H9 (cell line): ENCODE measurements at regions not wholly inside any gene's neighbourhood (a gene's known extent, or its start where the extent isn't known, plus 50 kb on each side); places are given as distances from the start of the nearest gene placed in this dataset.

ENCODE experiments used
- DNase-seq: peaks from one replicate; pipeline ENCODE4 v3.0.0-alpha.2; 2017
- H2AFZ ChIP-seq: one replicate; pipeline ENCODE4 v1.6.1; 2013; ENCODE audit warnings: mild to moderate bottlenecking, low read length, control low read depth, moderate library complexity
- H2AK5ac ChIP-seq: 2 replicates; pipeline ENCODE4 v1.6.1; 2013; ENCODE audit warnings: low read length, control low read depth, mixed read lengths; ENCODE audit not compliant: insufficient read length
- H2BK120ac ChIP-seq: one replicate; pipeline ENCODE4 v1.6.1; 2013; ENCODE audit warnings: low read depth, mild to moderate bottlenecking, low read length, control low read depth, inconsistent platforms; ENCODE audit not compliant: poor library complexity, severe bottlenecking
- H2BK12ac ChIP-seq: 2 replicates; pipeline ENCODE4 v1.6.1; 2013; ENCODE audit warnings: low read length, control low read depth, mixed read lengths, low read depth; ENCODE audit not compliant: insufficient read length
- H2BK15ac ChIP-seq: 2 replicates; pipeline ENCODE4 v1.6.1; 2013; ENCODE audit warnings: low read depth, low read length, control low read depth
- H2BK20ac ChIP-seq: one replicate; pipeline ENCODE4 v1.6.1; 2013; ENCODE audit warnings: low read depth, mild to moderate bottlenecking, low read length, control low read depth, inconsistent platforms; ENCODE audit not compliant: poor library complexity, severe bottlenecking
- H2BK5ac ChIP-seq: 2 replicates; pipeline ENCODE4 v1.6.1; 2013; ENCODE audit warnings: low read length, control low read depth, mixed read lengths; ENCODE audit not compliant: insufficient read length
- H3K14ac ChIP-seq: 2 replicates; pipeline ENCODE4 v1.6.1; 2013; ENCODE audit warnings: low read length, control low read depth; ENCODE audit not compliant: insufficient read depth
- H3K18ac ChIP-seq: 2 replicates; pipeline ENCODE4 v1.6.1; 2013; ENCODE audit warnings: low read depth, mild to moderate bottlenecking, mixed read lengths, low read length, control low read depth; ENCODE audit not compliant: insufficient read length
- H3K23ac ChIP-seq: 2 replicates; pipeline ENCODE4 v1.6.1; 2013; ENCODE audit warnings: low read length, control low read depth, mixed read lengths, low read depth; ENCODE audit not compliant: insufficient read length
- H3K23me2 ChIP-seq: 2 replicates; pipeline ENCODE4 v1.6.1; 2013; ENCODE audit warnings: low read depth, mild to moderate bottlenecking, mixed read lengths, low read length, control low read depth; ENCODE audit not compliant: insufficient read length, poor library complexity, severe bottlenecking
- H3K27ac ChIP-seq: 2 replicates; pipeline ENCODE4 v1.5.1; 2013; ENCODE audit warnings: low read length, control low read depth, mixed read lengths, low read depth; ENCODE audit not compliant: insufficient read length
- H3K27me3 ChIP-seq: 2 replicates; pipeline ENCODE4 v1.6.1; 2013; ENCODE audit warnings: low read length, control low read depth, inconsistent platforms; ENCODE audit not compliant: insufficient read depth
- H3K4ac ChIP-seq: 2 replicates; pipeline ENCODE4 v1.6.1; 2013; ENCODE audit warnings: low read depth, mild to moderate bottlenecking, control low read depth, inconsistent platforms, low read length, moderate library complexity
- H3K4me1 ChIP-seq: 2 replicates; pipeline ENCODE4 v1.6.1; 2013; ENCODE audit warnings: low read length, control low read depth, inconsistent platforms; ENCODE audit not compliant: insufficient read depth
- H3K4me2 ChIP-seq: 2 replicates; pipeline ENCODE4 v1.6.1; 2013; ENCODE audit warnings: low read length, control low read depth, mixed read lengths; ENCODE audit not compliant: insufficient read length, insufficient read depth
- H3K56ac ChIP-seq: 2 replicates; pipeline ENCODE4 v1.6.1; 2013; ENCODE audit warnings: low read depth, mild to moderate bottlenecking, mixed read lengths, low read length, control low read depth; ENCODE audit not compliant: insufficient read length
- H3K79me1 ChIP-seq: 2 replicates; pipeline ENCODE4 v1.6.1; 2013; ENCODE audit warnings: low read depth, mild to moderate bottlenecking, moderate library complexity, low read length, control low read depth, inconsistent platforms; ENCODE audit not compliant: insufficient read depth, poor library complexity, severe bottlenecking
- H3K79me2 ChIP-seq: 2 replicates; pipeline ENCODE4 v1.6.1; 2013; ENCODE audit warnings: low read length, control low read depth, inconsistent platforms; ENCODE audit not compliant: insufficient read depth
- H3K9ac ChIP-seq: 2 replicates; pipeline ENCODE4 v1.6.1; 2013; ENCODE audit warnings: low read length, control low read depth, mixed read lengths; ENCODE audit not compliant: insufficient read length; ENCODE audit errors: extremely low read depth
- H3K9me3 ChIP-seq: one replicate; pipeline ENCODE4 v1.6.1; 2013; ENCODE audit warnings: low read depth, low read length, inconsistent platforms; ENCODE audit not compliant: control insufficient read depth
- H3T11ph ChIP-seq: one replicate; pipeline ENCODE4 v1.6.1; 2013; ENCODE audit warnings: mild to moderate bottlenecking, low read length, control low read depth, inconsistent platforms
- H4K20me1 ChIP-seq: one replicate; pipeline ENCODE4 v1.6.1; 2013; ENCODE audit not compliant: control insufficient read depth, insufficient read length, insufficient read depth
- H4K5ac ChIP-seq: 2 replicates; pipeline ENCODE4 v1.6.1; 2013; ENCODE audit warnings: low read depth, mild to moderate bottlenecking, mixed read lengths, low read length, control low read depth; ENCODE audit not compliant: insufficient read length
- H4K8ac ChIP-seq: replicated peaks from 2 replicates; pipeline ENCODE4 v1.6.1; 2013; ENCODE audit warnings: low read length, control low read depth, mixed read lengths, low read depth; ENCODE audit not compliant: insufficient read length
- H4K91ac ChIP-seq: 2 replicates; pipeline ENCODE4 v1.6.1; 2013; ENCODE audit warnings: low read depth, mild to moderate bottlenecking, moderate library complexity, mixed read lengths, low read length, control low read depth; ENCODE audit not compliant: insufficient read length
- H3K27ac Mint-ChIP-seq, 3 experiments: 2 replicates in 2 of 3; 3 replicates in 1 of 3; pipeline ENCODE4 v1.8.0; 2020 to 2021; ENCODE audit warnings: mixed read lengths in 3 of 3, mild to moderate bottlenecking in 1 of 3, moderate library complexity in 1 of 3
- H3K27me3 Mint-ChIP-seq: 2 replicates; pipeline ENCODE4 v1.8.0; 2021; ENCODE audit warnings: low read depth, mild to moderate bottlenecking, moderate library complexity, mixed read lengths
- H3K36me3 Mint-ChIP-seq, 3 experiments: 2 replicates in 2 of 3; 3 replicates in 1 of 3; pipeline ENCODE4 v1.8.0; 2020 to 2021; ENCODE audit warnings: low read depth in 3 of 3, mixed read lengths in 3 of 3; ENCODE audit not compliant: insufficient read depth in 1 of 3
- H3K4me1 Mint-ChIP-seq, 2 experiments: 2 replicates each; pipeline ENCODE4 v1.8.0; 2020; ENCODE audit warnings: mixed read lengths in 2 of 2
- H3K4me3 Mint-ChIP-seq, 2 experiments: 2 replicates in 1 of 2; 3 replicates in 1 of 2; pipeline ENCODE4 v1.8.0; 2020 to 2021; ENCODE audit warnings: mild to moderate bottlenecking in 2 of 2, mixed read lengths in 2 of 2, moderate library complexity in 1 of 2
- H3K9me3 Mint-ChIP-seq, 2 experiments: 2 replicates in 1 of 2; 3 replicates in 1 of 2; pipeline ENCODE4 v1.8.0; 2020; ENCODE audit warnings: mild to moderate bottlenecking in 2 of 2, mixed read lengths in 2 of 2, moderate library complexity in 1 of 2
- WGBS: extraction: QIAGEN DNeasy Blood & Tissue Kit; methylation state at CpG from one replicate; pipeline ENCODE4 v1.1.7; 2013; ENCODE audit warnings: missing lambda C conversion rate, low lambda C conversion rate, mixed read lengths; ENCODE audit not compliant: insufficient read length; ENCODE audit errors: extremely low coverage; 5-methylcytosine and 5-hydroxymethylcytosine counted together
- TF ChIP-seq, protein P1 (sequence below): fragments of 200-600 bp; sonication (generic); conservative IDR thresholded peaks from 3 replicates; pipeline ENCODE4 v1.8.0; 2021; ENCODE audit warnings: antibody characterized with exemption, mild to moderate bottlenecking

DNA sequence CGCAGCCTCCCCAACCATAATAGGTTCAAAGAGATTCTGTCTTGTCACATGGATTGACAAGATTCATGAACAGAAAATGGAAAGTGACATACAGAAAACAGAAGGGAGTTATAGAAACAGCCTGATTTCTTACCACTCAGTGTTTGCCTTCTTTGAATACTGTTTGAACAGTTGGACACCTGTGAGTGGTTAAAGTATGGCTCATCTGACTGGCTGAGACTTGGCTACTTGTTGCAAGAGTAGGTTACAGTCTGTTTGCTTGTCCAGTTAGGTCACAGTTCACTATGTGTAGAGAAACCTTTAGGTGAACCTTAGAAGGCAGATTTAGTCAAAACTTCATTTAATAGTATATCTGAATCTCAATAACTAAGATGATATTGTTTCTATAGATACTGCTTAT, 1003.9 kb upstream of the EPHA6 start:
- Mint-ChIP-seq H3K9me3 (no peaks in the 10 kb centered on the region), H3K27me3 (no peaks in the 10 kb centered on the region), H3K4me3 (no peak overlapping the region), H3K4me1 (peaks cover 4 to 6% of the 10 kb centered on the region in 2 experiments), H3K36me3 (no peaks in the 10 kb centered on the region; a peak in 1 of 7 replicates), H3K27ac (no peak overlapping the region)
- Histone ChIP-seq H2BK20ac (no peak overlapping the region), H2BK120ac (no peak overlapping the region), H3K4me2 (no peak overlapping the region), H2AFZ (no peak overlapping the region), H2BK12ac (no peak overlapping the region), H2BK5ac (no peak overlapping the region), H3K27ac (no peak overlapping the region), H4K5ac (peak overlapping the region; percentile 83), H2BK15ac (no peak overlapping the region), H3K4ac (no peak overlapping the region), H3K9ac (no peak overlapping the region), H3K79me1 (no peaks in the 10 kb centered on the region), H3K9me3 (no peaks in the 10 kb centered on the region), H3K79me2 (no peaks in the 10 kb centered on the region), H4K8ac (no peak overlapping the region), H3K4me1 (no peaks in the 10 kb centered on the region), H4K20me1 (no peaks in the 10 kb centered on the region), H3K23me2 (no peaks in the 10 kb centered on the region), H3K27me3 (no peaks in the 10 kb centered on the region), H3K56ac (no peak overlapping the region), H3T11ph (no peak overlapping the region), H3K14ac (no peak overlapping the region), H2AK5ac (no peak overlapping the region), H3K23ac (no peak overlapping the region), H4K91ac (no peak overlapping the region), H3K18ac (no peak overlapping the region)
- no peak for DNase-seq
- TF ChIP-seq, protein P1, sequence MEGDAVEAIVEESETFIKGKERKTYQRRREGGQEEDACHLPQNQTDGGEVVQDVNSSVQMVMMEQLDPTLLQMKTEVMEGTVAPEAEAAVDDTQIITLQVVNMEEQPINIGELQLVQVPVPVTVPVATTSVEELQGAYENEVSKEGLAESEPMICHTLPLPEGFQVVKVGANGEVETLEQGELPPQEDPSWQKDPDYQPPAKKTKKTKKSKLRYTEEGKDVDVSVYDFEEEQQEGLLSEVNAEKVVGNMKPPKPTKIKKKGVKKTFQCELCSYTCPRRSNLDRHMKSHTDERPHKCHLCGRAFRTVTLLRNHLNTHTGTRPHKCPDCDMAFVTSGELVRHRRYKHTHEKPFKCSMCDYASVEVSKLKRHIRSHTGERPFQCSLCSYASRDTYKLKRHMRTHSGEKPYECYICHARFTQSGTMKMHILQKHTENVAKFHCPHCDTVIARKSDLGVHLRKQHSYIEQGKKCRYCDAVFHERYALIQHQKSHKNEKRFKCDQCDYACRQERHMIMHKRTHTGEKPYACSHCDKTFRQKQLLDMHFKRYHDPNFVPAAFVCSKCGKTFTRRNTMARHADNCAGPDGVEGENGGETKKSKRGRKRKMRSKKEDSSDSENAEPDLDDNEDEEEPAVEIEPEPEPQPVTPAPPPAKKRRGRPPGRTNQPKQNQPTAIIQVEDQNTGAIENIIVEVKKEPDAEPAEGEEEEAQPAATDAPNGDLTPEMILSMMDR, result no peak
- no CpG with 5 or more reads among the region's 1 CpG for WGBS
